Epidermal melanocyte (primary cell): ENCODE measurements at regions not wholly inside any gene's neighbourhood (a gene's known extent, or its start where the extent isn't known, plus 50 kb on each side); places are given as distances from the start of the nearest gene placed in this dataset.

Experiments used
- DNase-seq: peaks from one replicate; pipeline ENCODE4 v3.0.0; 2011; ENCODE audit warnings: low spot score; ENCODE audit not compliant: insufficient read length

DNA sequence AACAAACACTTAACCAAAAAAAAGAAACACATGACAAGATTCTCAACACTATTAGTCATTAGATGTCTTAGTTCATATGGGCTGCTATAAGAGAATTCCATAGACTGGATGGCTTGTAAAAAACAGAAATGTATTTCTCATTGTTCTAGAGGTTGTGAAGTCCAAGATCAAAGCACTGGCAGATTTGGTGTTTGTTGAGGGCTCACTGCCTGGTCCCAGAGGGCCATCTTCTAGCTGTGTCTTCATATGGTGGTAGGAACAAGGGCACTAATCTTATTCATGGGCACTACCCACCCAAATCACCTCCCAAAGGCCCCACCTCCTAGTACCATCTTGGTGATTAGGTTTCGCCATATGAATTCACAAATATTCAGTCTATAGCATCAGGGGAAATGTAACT lies 162.5 kb upstream of the SDK2 start:
- no peak for DNase-seq

DNA sequence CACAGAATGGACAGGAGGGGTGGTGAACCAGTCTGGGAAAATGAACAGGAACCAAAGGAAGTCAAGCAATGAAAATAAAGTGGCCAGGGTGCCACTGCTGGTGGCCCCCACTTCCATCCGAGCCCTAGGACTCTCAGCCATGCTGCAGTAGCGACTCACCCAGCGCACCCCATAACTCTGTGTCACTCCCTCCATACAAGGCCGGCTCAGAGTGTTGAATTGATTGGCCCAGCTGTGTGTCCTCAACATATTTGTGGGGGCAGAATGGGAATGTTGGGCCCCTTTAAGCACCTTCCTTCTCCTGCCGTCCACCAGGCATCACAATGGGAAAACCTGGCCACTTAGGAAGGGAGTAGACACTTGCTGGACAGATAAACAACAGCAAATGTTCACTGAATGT lies 169.0 kb upstream of the SDK2 start:
- no peak for DNase-seq

DNA sequence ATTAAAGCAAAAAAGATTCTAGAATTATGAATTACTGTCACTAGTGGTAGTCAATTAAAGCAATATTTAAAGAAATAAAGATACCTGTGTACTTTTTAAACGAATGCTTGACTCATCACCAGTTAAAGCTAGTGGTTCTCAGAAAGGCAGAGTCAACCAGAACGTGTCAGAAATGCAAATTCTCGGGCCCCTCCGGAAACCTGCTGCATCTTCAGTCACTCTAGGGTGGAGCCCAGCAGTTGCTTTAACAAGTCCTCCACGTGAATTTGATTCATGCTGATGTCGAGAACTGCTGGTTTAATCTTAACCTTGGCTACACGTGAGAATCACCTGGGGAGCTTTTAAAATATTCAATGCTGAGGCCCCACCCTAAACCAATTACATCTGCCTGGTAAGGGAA lies 169.8 kb upstream of the SDK2 start:
- no peak for DNase-seq

DNA sequence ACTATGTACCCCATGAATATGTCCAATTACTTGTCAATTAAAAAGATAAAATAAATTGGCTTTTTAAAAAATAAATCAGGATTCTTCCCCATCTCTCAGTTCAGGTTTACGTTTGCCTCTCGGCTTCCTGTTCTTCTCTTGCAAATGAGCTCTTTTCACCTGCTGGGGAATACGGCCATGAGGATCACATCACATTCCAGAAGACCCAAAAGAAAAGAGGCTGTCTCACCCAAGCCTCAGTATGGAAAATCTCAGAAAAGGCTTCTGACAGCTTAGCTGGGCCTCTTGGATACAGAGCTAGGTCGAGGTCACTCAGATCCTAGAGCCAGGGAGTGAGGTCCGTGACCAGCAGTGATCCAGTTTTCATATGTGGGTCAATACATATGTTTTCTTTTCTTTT lies 171.2 kb upstream of the SDK2 start:
- DNase-seq: no peak

DNA sequence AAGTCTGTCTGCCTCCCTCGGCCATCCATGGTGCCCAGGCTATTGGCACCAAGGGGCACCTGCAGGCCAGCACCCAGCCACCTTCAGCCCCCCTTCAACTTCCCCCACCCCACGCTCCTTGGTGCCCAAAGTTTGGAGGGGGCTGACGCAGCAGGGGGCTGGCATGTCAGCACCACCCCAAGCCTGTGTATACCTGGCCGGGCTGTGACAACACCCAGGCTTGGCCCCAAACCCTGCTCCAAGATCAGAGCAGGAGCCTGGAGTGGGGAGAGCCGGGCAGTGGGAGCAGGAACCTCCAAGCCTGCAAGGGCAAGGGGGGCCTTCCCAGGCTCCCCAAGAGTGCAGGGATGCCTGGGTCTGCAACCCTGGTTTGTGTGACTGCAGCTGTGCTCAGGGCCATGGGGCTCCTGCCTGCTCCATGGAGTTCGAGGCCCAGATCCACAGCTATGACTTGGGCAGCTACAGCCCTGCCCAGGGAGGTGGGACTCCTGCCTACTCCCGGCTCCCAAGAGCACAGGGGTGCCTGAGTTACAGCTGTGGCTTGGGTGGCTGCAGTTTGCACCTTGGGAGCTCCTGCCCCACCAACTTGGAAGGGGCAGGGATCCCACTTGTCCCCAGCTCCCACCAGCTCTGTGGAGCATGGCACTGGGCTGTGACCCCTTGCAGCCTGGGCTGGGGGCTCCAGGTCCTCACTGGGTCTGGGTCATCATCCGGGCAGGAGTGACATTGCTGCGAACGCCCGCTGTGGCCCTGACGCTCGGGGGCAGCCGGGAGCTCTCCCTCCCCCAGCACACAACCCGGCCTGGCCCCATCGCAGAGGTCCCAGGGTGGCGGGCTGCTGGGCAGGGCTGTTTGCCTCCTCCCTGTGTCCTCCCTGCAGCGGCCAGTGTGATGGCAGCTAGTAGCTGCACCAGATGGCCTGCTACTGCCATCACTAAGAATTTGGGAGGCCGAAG lies 175.5 kb upstream of the SDK2 start:
- DNase-seq: no peak

DNA sequence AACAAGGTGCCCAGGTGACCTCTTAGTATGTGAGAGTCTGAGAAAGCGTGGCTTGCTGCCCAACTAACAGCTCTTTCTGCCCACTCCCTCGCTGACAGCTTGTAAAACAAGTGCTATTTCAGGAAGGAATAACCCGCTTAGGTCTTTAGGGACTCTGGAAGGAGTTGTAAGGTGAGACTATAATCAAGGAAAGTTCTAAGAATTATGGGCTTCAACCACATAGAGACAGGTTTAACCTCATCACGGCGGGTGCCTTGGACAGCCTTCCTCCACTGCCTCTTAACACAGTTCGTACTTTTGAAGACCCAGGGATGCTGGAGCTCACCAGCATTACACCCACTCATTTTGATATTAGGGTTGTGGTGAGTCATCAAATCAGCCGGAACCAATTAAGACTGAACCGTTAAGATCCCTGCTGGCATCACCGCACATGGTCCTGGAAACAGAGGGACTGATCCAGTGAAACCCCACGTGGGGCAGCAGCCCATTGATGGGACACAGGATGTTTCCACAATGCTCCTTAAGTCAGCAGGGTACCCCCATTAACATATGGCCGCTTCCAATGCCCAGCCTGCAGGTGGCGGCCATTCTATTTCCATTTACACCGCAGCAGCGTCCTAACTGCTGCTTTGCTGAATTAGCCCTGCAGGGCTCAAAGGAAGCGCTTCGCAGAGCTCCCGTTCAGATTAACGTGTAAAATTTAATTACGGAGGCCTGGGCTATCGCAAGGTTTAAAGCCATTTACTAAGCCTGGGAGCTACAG lies 176.6 kb upstream of the SDK2 start:
- DNase-seq: no peak

DNA sequence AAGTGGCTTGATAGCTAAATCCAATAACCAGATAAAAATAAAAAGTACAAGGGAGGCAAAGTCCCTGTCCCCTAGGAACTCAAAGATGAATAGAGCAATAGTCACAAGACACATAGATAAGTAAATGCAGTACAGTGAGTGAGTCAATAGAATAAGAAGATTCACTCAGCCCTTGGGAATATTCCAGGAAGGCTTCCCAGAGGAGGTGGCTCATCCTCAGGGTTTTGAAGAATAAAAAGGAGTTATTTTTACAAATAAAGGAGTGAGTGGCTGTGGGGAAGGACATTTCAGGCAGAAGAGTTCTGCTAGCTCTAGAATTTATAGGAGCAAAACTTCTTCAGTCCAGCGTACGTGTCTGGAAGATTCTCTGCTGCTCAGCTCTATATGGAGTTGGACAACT lies 177.4 kb upstream of the SDK2 start:
- DNase-seq: no peak

DNA sequence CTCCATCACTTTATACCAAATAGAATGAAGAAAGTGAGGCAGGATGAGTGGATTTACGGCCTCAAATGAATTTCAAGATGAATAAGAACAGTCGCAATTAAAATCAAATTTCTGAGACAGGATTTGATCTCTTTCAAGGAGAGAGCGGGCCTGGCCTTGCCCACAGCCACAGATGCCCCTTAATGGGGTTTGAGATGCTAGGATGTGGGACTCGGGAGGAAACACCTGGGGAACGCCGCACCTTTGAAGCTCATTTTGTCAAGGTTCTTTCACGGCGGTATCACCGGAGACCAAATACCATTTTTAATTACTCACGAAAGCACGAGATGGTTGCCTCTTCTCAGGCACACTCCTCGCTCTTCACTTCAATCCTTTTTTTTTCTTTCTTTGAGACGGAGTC lies 178.1 kb upstream of the SDK2 start:
- no peak for DNase-seq

DNA sequence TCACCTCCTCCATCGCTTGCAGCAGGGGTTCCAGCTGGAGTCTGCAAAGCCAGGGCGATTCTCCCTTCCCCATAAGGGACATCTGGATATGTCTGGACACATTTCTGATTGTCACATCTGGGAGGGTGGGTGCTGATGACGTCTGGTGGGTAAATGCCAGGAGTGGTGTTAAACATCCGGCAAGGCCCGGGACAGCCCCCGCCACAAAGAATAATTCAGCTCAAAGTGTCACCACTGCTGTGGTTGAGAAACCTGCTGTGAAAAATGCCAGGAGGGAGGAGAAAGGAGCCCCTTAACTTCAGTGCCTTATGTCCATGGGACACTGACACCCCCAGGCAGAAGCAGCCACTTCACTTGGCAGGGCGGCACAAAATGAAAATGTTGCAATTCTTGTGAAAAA lies 179.4 kb upstream of the SDK2 start:
- DNase-seq: no peak

DNA sequence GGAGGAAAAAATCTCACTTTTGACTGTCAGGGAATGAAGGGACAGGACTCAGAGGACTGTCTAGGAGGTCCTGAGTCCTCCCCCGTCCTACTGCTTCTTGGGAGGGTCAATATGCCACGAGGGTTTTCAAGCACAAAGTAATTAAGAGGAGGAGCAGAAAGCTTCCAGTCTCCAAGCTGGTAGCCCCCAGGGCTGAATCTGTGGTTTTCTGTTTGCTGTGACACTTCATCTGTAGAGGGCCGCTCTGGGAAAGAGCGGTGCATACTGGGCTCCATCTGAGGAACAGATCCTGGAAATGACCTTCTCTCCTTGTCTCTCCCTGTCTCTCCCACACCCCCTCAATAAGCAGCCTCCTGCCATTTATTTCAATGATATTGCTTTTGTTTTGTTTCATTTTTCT lies 180.1 kb upstream of the SDK2 start:
- no peak for DNase-seq

DNA sequence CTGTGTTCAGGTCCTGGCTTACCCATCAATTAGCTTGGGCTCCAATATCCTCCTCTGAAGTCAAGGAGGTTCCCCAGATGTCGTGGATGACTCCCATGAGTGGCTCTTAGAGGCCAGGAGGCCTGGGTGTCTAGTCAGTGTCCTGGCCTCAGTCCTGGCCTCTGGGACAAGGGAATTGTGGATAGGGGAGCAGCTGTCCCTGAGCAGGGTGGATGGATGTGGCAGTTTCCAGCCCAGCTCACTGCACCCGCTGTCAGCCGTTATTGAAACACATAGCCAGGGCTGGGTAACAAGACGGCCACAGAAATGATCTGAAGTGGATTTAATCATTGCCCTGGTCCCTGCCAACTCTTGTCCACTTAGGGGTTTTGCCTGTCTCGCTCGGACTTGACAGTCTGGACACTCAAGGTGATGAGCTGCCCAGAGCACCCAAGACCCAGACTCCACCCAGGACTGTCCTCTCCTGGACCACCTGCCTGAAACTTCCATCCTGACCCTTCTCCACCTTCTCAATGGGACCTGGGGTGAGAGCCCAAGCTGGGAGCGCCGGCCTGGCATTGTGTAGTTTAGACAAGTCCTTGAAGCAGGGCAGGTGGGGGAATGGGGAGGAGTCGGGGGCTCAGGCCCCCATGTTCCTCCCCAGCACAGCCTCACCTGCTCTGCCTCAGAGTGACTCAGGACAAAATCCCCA lies 182.1 kb upstream of the SDK2 start:
- no peak for DNase-seq

DNA sequence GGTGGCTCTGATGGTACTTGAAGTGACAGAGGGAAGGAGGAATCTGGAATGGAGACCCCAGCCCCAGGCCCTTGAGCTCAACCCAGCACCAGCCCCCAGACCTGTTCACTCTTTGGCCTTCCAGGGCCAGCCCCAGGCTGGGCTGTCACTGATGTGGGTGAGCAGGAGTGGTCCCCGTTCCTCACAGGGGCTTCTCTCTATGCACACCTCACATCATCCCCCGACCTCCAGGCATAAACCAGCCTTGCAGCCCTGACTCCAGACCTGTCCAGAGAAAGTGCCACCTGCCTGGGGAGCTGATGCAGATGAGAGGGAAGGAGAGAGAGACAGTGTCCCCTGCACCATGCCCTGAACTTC lies 182.6 kb upstream of the SDK2 start:
- DNase-seq: no peak

DNA sequence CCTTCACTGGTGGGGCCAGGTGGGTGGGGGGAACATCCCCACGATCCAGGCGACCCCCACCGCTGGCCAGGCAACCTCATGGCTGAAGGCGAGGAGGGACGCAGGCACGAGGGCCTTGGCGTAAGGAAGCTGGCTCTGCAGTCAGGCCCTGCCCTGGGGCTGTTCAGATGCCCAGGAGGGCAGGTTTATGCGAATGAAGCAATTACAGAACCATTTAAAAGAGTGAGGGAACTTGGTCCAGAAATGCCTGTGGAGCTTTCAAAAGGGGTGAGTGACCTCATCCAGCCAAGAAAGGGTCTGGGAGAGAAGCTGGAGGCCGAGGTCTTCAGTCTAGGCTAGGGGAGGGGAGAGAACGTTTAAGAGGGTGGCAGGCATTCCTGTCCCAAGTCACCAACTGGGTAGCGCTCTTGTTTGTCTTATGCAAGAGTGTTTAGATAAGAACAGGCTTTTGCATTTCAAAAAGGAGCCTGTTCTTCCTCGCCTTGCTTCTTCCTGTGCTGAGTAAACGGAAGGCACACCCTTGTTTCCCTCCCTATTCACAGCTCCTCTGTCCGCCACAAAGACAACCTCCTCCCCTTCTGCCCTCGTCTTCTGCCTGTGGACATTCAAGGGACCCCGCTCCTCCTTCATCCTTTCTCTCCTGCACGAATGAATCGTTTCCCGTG lies 183.5 kb upstream of the SDK2 start:
- DNase-seq: no peak

DNA sequence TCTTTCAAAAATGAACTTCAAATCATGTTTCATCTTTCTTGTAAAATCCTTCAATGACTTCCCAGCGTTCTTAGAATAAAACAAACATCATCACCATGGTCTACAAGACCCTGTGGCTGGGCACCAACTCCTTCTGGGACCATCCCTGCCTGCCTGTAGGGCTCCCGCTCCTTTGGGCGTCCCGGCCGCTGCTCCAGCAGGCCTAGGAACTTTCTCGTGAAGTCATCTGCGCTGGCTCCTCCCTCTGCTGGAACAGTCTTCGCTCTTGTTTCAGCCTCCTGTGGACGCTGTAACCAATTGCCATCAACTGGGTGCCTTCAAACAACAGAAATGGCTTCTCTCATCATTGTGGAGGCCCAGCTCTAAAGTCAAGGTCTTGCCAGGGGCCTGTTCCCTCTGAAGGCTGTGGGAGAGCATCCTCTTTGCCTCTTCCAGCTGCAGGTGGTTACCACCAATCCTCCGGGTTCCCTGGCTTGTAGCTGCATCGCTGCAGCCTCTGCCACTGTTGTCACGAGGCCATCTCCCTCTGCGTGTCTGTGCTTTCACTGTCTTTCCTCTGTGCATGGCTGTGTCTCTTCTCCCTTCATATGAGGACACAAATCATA lies 185.5 kb upstream of the SDK2 start:
- DNase-seq: no peak

DNA sequence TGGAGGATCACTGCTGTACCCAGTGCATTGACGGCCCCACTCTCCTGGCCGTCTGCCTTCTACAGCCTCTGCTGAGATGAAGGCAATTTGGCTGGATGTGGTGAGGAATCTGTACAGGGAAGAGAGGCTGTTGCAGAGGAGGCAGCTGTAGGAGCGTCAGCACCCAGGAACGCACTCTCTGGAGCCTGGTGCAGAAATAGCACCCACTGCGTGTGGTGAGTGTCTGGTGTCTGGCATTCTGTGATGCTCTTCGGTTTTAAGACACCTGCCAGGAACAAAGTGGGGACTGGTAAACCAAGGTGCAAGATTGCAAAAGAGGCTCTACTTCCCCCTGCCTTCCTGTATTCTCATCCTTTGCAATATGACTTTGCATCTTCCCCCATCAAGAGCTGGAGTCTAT lies 187.5 kb upstream of the SDK2 start:
- DNase-seq: no peak

DNA sequence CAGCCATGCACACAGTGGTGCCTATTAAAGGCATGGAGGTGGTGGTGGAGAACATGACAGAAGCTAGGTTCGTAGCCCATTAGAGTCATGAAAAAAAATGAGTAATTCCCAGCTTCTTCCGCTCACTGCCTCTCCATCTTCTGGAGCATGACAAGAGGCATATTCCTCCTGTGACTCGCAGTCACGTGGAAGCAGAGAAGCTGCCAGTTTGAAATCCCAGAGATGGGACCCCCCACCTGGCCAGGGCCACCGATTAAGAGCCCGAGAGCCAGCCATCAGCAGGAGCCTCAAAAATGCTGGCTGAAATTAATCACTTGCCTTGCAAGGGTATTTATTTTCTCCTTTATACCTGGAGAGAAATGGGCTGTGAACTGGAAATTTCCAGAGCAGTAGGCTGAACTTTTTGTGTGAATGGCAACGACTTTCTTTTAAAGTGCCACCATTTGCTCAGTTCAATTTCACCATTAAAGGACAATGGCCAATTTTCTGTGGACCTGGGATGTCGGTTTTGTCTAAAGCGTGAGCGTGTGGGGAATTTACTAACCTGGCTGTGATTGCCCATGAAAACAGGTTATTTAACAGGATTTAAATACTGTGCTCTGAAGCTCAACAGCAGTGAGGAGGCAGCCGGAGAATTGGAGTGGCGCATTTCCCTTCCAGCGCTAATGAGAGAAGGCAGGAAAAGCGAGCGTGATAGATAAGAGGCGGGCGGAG lies 189.7 kb upstream of the SDK2 start:
- no peak for DNase-seq

DNA sequence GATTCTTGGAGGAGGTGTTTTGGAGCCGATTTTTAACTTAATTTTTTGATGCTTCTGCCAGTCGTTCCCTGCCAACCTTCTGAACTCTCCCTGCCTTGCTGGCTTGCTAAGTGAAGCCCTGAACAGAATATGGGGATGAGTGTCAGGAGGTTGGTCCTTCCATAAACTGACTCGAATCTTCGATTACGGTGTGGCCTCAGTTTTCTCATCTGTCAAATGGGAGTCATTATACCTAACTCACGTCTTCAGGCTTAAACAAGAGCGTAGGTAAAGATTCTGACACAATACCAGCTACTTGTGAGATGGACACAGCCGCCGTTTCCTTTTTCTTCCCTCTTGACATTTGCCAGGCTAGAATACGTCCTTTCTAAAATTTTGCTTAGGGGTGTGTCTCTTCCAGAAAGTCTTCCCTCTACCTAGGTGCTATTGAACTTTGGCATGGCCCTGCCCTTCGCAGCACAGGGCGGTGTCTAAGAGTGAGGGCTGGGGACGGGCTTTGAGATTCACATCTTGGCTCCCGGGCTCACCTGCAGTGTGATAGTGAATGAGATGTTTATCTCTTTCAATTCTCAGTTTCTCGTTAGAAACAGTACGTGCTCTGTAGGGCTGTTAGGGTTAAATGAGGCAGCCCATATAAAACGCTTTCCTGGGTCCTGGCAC lies 190.6 kb upstream of the SDK2 start:
- no peak for DNase-seq

DNA sequence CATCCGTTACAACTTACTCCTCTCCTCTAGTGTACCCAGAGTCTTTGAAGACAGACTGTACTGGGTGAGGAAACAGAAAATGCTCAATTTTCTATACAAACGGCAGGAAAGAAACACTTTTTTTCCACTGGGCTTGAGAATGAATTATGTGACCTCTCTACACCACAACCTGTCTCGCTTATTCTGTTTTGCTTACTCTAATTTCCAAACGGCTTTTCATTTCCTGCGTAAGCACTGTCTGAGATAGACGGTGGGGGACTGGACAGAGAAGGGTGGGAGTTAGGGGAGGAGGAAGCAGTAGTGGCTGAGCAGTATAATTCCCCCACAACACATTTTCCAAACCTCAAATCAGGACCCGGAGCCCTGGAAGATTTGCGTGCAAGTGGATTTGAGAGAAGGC lies 191.4 kb upstream of the SDK2 start:
- DNase-seq: no peak

DNA sequence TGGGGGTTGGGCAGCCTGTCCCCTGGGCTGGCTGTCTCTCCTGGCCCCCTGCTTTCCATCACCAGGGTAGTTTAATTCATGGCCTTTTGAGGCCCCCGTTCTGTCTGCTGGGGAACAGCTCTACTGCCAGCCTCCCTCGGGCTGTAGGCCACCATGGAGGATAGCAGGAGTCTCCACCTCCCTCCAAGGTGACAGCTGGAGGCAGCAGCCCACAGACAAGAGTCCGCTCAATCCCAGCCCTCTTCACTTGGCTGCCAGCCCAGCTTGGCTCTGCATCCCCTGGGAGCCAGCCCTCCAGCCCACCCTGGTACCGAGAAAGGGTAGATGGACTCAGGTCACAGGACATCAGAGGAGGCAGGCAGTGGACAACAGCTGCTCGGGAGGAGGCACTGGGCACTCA lies 194.6 kb upstream of the SDK2 start:
- no peak for DNase-seq

DNA sequence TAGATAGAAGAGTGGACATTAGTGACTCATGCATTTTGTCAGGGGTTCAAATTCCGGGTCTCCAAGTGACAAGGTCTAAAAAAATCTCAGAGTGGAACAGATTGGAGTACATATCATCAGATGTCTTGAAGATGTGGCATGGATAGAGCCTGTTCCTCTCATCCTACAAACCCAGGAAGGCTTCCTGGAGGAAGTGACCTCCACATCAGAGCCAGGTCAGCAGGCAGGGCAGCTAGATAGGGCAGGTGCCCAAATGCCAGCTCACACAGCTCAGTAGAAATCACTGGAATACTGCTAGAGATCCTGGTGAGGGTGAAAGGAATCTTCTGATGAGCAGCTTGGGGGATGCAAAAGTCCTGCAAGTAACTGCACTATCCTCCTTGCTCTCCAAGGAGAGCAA lies 196.6 kb upstream of the SDK2 start:
- DNase-seq: no peak
